ENCODE measurements at regions not wholly inside any gene's neighbourhood (a gene's known extent, or its start where the extent isn't known, plus 50 kb on each side); places are given as distances from the start of the nearest gene placed in this dataset.

DNA sequence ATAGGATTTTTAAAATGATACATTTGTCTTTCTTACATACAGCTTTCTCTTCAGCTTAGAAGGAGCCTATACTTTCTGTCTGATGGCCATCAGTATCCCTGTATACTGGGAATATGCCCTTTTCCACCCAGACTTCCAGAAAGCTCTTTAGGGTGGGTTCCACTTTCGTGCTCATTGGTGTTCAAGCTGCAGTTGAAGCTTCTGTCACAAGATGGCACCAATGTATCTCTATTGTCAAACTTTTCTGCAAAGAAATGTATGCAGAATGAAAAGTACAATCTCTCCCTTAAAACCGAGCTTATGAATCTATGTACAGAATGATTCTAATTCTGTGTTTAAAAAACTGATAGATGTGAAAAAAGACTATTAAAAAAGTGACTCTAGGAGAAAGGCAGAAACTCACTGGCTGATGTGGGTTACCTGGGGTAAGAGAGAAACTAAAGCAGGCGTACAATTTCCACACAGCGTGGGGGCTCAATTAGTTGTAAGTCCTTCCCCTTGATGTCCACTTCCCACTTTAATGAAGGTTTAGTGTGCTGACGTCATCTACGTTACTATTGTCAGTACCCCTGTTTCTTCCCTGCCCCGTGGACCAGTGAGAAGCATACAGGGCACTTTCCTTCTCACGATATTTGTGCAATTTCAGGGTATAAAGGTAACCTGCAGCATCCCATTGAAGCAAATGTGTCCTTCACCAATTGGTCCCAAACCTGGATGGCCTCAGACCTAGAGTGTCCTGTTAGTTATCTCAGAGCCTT, 57.3 kb upstream of the TCEAL2 start:
- peak in 1 of 4 donors; percentile 9 for DNase-seq (ENCODE audit: low read depth in 4 of 4, low spot score in 3 of 4)

DNA sequence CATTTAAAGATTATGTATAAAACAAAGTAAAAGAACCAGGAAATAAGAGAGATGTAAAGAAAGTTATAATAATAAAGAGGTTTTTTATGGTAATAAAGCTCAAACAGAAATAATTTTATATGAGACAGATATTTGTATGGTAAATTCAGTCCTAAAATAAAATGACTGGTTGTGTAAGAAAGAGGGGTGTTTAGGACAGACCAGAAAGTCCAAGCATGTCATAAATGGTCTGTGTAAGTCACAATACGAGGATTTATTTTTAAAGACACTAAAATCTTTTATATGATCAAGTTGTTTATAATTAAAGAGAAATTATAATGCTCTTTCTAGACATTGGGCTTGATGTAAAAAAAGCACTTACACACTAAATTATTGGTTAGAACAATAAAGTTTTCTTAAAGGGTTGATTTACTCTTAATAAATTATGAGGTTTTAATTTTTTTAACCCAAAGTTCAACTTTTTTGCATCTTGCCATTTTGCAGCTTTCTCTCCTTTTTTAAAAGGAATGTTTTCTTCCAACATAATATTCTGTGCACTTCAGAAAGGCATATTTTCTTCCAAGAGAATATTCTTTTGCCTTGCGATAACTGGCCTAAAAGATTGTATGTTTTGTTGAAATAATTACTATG, 61.9 kb upstream of the TCEAL2 start:
- no peak for DNase-seq (ENCODE audit: low read depth in 4 of 4, low spot score in 3 of 4)

GRCh38 chrX:102044496-102044895, 81.0 kb upstream of the TCEAL2 start:
- DNase-seq (ENCODE audit: low read depth in 4 of 4, low spot score in 3 of 4) = no peak

DNA sequence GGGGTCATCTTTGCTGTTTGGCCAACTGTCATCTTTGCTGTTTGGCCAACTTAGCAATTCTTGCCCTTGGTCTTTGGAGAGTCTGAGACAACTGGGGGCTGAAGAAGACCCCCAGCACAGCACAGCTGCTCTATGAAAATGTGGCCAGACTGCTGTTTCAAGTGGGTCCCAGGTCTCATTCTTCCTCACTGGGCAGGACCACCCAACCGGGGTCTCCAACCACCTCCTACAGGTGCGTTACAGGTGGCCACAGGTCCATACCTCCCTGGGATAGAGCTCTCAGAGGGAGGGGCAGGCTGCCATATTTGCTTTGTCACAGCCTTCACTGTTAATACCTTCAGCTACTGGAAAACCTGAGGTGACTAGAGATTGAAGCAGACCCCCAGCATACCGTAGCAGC, 82.1 kb upstream of the TCEAL2 start:
- no peak for DNase-seq (ENCODE audit: low read depth in 4 of 4, low spot score in 3 of 4)

GRCh38 chrX:102042372-102043325, 82.8 kb upstream of the TCEAL2 start:
- DNase-seq (ENCODE audit: low read depth in 4 of 4, low spot score in 3 of 4) = no peak

- no peak for DNase-seq (ENCODE audit: low read depth in 4 of 4, low spot score in 3 of 4)
Observed at GRCh38 chrX:102029026-102029425, 96.5 kb upstream of the TCEAL2 start.

- DNase-seq (ENCODE audit: low read depth in 4 of 4, low spot score in 3 of 4) = no peak
Observed at GRCh38 chrX:102018208-102018607, 86.4 kb upstream of the ZMAT1 start.

DNA sequence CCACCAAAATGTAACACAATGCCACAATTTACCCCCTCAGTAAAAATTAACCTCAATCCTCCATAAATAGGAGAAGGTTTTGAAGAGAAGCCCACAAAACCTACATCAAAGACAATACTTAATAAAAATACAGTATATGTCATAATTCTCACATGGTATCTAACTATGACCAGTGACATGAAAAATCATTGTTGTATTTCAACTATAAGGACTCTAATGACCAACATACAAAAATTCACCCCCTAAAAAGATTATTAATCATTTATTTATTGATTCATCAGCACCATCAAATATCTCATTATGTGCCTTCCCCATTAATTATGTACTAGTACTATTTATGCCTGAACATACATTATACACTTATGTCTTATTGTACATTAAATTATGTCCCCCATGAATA, 77.1 kb upstream of the ZMAT1 start:
- DNase-seq (ENCODE audit: low read depth in 4 of 4, low spot score in 3 of 4) = no peak

DNA sequence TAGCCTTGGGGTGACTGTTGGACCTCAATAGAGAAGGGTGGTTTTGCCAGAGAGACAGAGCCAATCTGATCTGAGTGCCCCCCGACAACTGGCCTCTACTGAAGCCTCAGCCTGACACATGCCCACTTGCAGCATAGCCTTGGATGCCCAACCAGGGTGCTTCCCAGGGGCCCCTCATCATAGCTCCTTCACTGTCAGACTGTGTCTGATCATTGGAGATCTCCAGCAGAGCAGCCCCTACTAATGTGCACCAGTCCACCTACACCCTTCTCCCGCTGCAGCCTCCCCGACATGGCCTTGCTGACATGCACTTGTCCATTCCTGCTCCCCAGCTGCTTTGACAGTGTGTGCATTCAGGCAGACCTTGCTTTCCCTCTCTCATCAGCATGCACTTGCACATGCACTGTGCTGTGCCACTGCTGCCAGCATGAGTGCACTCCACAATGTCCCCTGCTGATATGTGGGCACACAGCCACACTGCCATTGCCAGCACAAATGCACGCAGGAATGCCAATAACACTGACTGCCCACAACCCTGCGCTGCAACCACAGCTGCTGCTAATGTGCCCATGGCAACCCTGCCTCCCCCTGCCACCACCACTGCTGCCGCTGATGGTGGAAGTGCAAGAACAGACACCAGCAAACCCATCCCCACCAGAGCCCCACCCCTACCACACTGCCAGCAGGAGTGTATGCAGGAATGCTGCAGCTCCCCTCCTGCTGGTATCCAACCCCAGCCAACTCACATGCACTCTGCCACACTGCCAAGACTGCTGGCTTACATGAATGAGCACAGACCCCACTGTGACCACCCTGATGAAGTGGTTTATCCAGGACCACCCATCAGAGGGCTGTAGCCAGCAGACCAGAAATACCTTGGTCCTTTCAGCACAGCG, 68.1 kb upstream of the ZMAT1 start:
- no peak for DNase-seq (ENCODE audit: low read depth in 4 of 4, low spot score in 3 of 4)

- no peak for DNase-seq (ENCODE audit: low read depth in 4 of 4, low spot score in 3 of 4)
Observed at GRCh38 chrX:101993335-101993734, 61.5 kb upstream of the ZMAT1 start.

DNA sequence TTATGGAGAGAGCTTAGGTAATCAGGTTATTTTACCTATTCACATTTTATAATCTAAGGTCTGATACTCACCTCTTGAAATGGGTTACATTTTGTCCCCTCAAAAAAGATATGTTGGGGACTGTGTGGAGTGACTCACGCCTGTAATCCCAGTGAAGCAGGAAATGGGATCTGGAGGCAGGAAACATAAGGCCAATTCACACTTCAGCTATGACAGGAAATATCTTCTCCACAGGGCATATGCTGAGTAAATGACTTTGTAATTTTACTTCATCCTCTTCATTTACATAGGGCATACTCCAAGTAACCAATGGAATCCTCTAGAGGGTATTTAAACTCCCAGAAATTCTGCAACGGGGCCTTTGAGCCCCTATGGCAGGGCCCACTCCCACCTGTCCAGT, 54.8 kb upstream of the ZMAT1 start:
- no peak for DNase-seq (ENCODE audit: low read depth in 4 of 4, low spot score in 3 of 4)
